OCI-LY1 (cell line): ENCODE measurements at regions not wholly inside any gene's neighbourhood (a gene's known extent, or its start where the extent isn't known, plus 50 kb on each side); places are given as distances from the start of the nearest gene placed in this dataset.

Experiments used
- H2AFZ ChIP-seq: fragments of 200-600 bp; sonication (generic), shearing (Covaris generic); 2 replicates; pipeline ENCODE4 v1.6.0; 2014; ENCODE audit warnings: antibody characterized with exemption, mild to moderate bottlenecking, low read length
- H3F3A ChIP-seq: fragments of 200-600 bp; sonication (generic), shearing (Covaris generic); 2 replicates; pipeline ENCODE4 v1.6.0; 2014; ENCODE audit warnings: mild to moderate bottlenecking, antibody characterized with exemption, low read length, moderate library complexity; ENCODE audit not compliant: insufficient read depth
- H3K27ac ChIP-seq: fragments of 200-600 bp; sonication (generic); 2 replicates; pipeline ENCODE4 v1.5.1; 2014; ENCODE audit warnings: low read length, mixed run types, mild to moderate bottlenecking, low read depth; ENCODE audit not compliant: poor library complexity, severe bottlenecking
- H3K27me3 ChIP-seq: fragments of 200-600 bp; sonication (generic); 2 replicates; pipeline ENCODE4 v1.6.0; 2014; ENCODE audit warnings: antibody characterized with exemption, mild to moderate bottlenecking, low read length, moderate library complexity; ENCODE audit not compliant: insufficient read depth
- H3K36me3 ChIP-seq: fragments of 200-600 bp; sonication (generic); 2 replicates; pipeline ENCODE4 v1.6.1; 2014; ENCODE audit warnings: mild to moderate bottlenecking, antibody characterized with exemption, low read length, moderate library complexity, mixed read lengths; ENCODE audit not compliant: insufficient read depth
- H3K4me1 ChIP-seq: fragments of 200-600 bp; sonication (generic); 2 replicates; pipeline ENCODE4 v1.5.1; 2014; ENCODE audit warnings: mild to moderate bottlenecking, low read length, moderate library complexity; ENCODE audit not compliant: insufficient read depth, severe bottlenecking
- H3K4me2 ChIP-seq: fragments of 200-600 bp; sonication (generic), shearing (Covaris generic); 2 replicates; pipeline ENCODE4 v1.6.1; 2014; ENCODE audit warnings: low read length
- H3K4me3 ChIP-seq: fragments of 200-600 bp; sonication (generic); 2 replicates; pipeline ENCODE4 v1.5.1; 2014; ENCODE audit warnings: low read length, low read depth, mild to moderate bottlenecking, mixed read lengths; ENCODE audit not compliant: poor library complexity, severe bottlenecking
- H3K79me2 ChIP-seq: fragments of 200-600 bp; shearing (Covaris generic); 2 replicates; pipeline ENCODE4 v1.6.1; 2016; ENCODE audit warnings: mixed run types, low read length, mixed read lengths; ENCODE audit not compliant: insufficient read depth
- H3K9ac ChIP-seq: fragments of 200-600 bp; sonication (generic), shearing (Covaris generic); 2 replicates; pipeline ENCODE4 v1.6.1; 2014; ENCODE audit warnings: mild to moderate bottlenecking, low read length, mixed read lengths
- H3K9me2 ChIP-seq: fragments of 200-600 bp; sonication (generic), shearing (Covaris generic); 2 replicates; pipeline ENCODE4 v1.6.1; 2014; ENCODE audit warnings: low read depth, mild to moderate bottlenecking, low read length, mixed read lengths
- H3K9me3 ChIP-seq: fragments of 200-600 bp; shearing (Covaris generic); 2 replicates; pipeline ENCODE4 v1.6.1; 2014; ENCODE audit warnings: low read length, mixed read lengths
- H4K20me1 ChIP-seq: fragments of 200-600 bp; sonication (generic), shearing (Covaris generic); 2 replicates; pipeline ENCODE4 v1.6.0; 2016; ENCODE audit warnings: mild to moderate bottlenecking, low read length; ENCODE audit not compliant: insufficient read depth
- EZH2 ChIP-seq: fragments of 200-600 bp; sonication (generic), shearing (Covaris generic); IDR thresholded peaks from 2 replicates; pipeline ENCODE4 v1.8.0; 2017; ENCODE audit warnings: borderline replicate concordance, mixed run types, mild to moderate bottlenecking, antibody characterized with exemption, low read length, moderate library complexity, mixed read lengths
- TF ChIP-seq, protein P1 (sequence below): fragments of 200-600 bp; sonication (generic), shearing (Covaris generic); IDR thresholded peaks from 2 replicates; pipeline ENCODE4 v1.5.1; 2017; ENCODE audit warnings: mild to moderate bottlenecking, antibody characterized with exemption, low read length, moderate library complexity, mixed read lengths

DNA sequence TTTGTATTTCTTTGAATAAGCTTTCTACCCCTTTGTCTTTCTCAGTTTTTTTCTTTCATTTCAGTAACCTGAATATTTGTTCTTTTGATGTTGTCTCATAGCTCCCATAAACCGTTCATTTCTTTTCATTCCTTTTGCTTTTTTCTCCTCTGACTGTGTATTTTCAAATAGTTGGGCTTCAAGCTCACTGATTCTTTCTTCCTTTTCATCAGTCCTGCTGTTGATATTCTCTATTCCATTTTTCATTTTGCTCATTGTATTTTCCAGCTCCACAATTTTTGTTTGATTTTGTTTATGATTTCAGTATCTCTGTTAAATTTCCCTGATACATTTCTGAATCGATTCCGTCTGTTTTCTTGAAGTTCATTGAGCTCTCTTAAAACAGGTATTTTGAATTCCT is 129.6 kb upstream of the NUDT6 start:
- no peaks in the 10 kb centered on the region for H3F3A ChIP-seq
- H3K79me2 ChIP-seq, result no peaks in the 10 kb centered on the region
- no peak overlapping the region for H3K27ac ChIP-seq
- H4K20me1 ChIP-seq, result no peaks in the 10 kb centered on the region
- no peak for TF ChIP-seq EZH2
- TF ChIP-seq, protein P1, sequence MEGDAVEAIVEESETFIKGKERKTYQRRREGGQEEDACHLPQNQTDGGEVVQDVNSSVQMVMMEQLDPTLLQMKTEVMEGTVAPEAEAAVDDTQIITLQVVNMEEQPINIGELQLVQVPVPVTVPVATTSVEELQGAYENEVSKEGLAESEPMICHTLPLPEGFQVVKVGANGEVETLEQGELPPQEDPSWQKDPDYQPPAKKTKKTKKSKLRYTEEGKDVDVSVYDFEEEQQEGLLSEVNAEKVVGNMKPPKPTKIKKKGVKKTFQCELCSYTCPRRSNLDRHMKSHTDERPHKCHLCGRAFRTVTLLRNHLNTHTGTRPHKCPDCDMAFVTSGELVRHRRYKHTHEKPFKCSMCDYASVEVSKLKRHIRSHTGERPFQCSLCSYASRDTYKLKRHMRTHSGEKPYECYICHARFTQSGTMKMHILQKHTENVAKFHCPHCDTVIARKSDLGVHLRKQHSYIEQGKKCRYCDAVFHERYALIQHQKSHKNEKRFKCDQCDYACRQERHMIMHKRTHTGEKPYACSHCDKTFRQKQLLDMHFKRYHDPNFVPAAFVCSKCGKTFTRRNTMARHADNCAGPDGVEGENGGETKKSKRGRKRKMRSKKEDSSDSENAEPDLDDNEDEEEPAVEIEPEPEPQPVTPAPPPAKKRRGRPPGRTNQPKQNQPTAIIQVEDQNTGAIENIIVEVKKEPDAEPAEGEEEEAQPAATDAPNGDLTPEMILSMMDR, result no peak
- H3K27me3 ChIP-seq, result no peaks in the 10 kb centered on the region
- no peaks in the 10 kb centered on the region for H3K4me1 ChIP-seq
- no peak overlapping the region for H3K4me2 ChIP-seq
- no peak overlapping the region for H3K9ac ChIP-seq
- peaks cover 10% of the 10 kb centered on the region for H3K9me3 ChIP-seq
- no peaks in the 10 kb centered on the region for H3K36me3 ChIP-seq
- H3K4me3 ChIP-seq, result no peak overlapping the region
- no peaks in the 10 kb centered on the region for H3K9me2 ChIP-seq
- H2AFZ ChIP-seq, result no peak overlapping the region

DNA sequence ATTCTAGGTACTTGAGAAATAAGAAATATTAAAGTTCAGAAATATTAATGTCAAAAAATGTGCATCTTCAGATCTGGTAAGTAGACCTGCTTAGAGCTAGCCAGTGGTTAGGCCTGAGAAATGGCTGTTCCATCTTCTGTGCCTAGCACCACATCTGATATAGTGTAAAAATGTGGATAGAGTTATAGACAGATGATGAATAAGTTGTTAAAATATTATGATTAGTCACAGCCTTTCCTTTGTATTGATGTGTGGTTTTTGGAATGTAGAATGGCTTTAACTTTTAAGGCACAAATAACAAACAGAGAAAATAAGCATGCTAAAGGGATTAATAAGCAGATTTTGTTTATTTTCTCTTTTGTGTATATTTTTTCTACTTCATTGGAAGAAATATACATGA is 133.5 kb upstream of the NUDT6 start:
- H3K36me3 ChIP-seq, result peaks cover 4% of the 10 kb centered on the region
- H3K4me1 ChIP-seq, result no peaks in the 10 kb centered on the region
- no peaks in the 10 kb centered on the region for H3F3A ChIP-seq
- H3K27ac ChIP-seq, result no peak overlapping the region
- H2AFZ ChIP-seq, result no peak overlapping the region
- H3K79me2 ChIP-seq, result no peaks in the 10 kb centered on the region
- H3K4me2 ChIP-seq, result no peak overlapping the region
- no peaks in the 10 kb centered on the region for H4K20me1 ChIP-seq
- no peaks in the 10 kb centered on the region for H3K27me3 ChIP-seq
- H3K4me3 ChIP-seq, result no peak overlapping the region
- no peaks in the 10 kb centered on the region for H3K9me2 ChIP-seq
- peaks cover 6% of the 10 kb centered on the region; the same call in 1 of the 2 replicates for H3K9me3 ChIP-seq
- H3K9ac ChIP-seq, result no peak overlapping the region
- TF ChIP-seq EZH2, result no peak
- TF ChIP-seq, protein P1, result no peak

- no peaks in the 10 kb centered on the region for H4K20me1 ChIP-seq
- no peaks in the 10 kb centered on the region for H3K4me1 ChIP-seq
- no peak overlapping the region for H3K27ac ChIP-seq
- H3K79me2 ChIP-seq, result no peaks in the 10 kb centered on the region
- H2AFZ ChIP-seq, result no peak overlapping the region
- H3K36me3 ChIP-seq, result peaks cover 4% of the 10 kb centered on the region
- no peak overlapping the region for H3K9ac ChIP-seq
- H3K9me3 ChIP-seq, result no peaks in the 10 kb centered on the region
- H3K4me2 ChIP-seq, result no peak overlapping the region
- no peaks in the 10 kb centered on the region for H3K9me2 ChIP-seq
- no peak overlapping the region for H3K4me3 ChIP-seq
- no peaks in the 10 kb centered on the region for H3F3A ChIP-seq
- TF ChIP-seq, protein P1, result no peak
- TF ChIP-seq EZH2, result no peak
- no peaks in the 10 kb centered on the region for H3K27me3 ChIP-seq
Observed at GRCh38 chr4:123060039-123060770, 137.8 kb upstream of the NUDT6 start.
